ENCODE measurements at regions not wholly inside any gene's neighbourhood (a gene's known extent, or its start where the extent isn't known, plus 50 kb on each side); places are given as distances from the start of the nearest gene placed in this dataset.
A peak's percentile ranks its signal among the peaks of the same experiment; 100 is the strongest.

DNA sequence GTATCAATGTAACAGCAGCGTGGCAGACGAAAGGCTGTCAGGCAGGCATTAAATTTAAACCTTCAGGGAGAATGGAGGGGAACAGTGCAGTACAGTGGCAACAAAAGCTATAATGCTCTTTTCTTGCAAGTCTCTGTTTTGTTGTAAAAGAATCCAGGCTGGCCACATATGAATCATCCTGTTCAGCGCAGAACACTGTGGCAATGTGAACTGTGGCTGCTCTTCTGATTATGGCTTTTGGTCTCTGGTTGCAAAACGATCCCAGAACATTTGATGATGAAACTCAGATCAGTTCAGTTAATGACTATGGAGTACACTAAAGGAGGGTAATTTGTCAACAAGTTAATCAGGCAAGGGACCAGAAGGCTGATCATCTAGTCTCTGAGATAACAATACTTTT, 219.7 kb upstream of the SGO1 start:
- ATAC-seq, result no peak
- no peaks in the 10 kb centered on the region for H3K27me3 Mint-ChIP-seq
- no peaks in the 10 kb centered on the region for H3K9me3 Mint-ChIP-seq
- no peaks in the 10 kb centered on the region for H3K4me1 Mint-ChIP-seq
- H3K36me3 Mint-ChIP-seq, result peaks cover 7% of the 10 kb centered on the region
- H3K4me3 Mint-ChIP-seq, result no peak overlapping the region
- no peak overlapping the region for H3K27ac Mint-ChIP-seq

DNA sequence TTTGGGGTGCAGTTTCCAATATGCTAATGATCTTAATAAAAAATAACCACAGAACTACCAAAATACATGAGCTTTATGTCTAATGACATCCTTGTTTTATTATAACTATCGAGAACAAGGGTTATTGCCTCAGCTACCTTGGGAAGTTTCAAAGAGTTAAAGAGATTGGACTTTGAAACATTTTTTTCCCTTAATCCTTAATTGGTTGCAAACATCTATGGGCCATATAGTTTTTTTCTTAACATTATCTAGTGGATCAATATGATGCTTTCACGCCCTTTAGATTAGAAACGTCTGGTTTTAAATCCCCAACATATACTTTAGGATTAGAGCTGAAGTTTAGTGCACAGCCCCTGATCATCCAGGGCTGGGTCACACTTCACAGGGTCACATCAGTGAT, 219.2 kb upstream of the SGO1 start:
- no peaks in the 10 kb centered on the region for H3K9me3 Mint-ChIP-seq
- H3K4me1 Mint-ChIP-seq, result no peaks in the 10 kb centered on the region
- no peaks in the 10 kb centered on the region for H3K27me3 Mint-ChIP-seq
- H3K36me3 Mint-ChIP-seq, result peaks cover 7% of the 10 kb centered on the region
- H3K4me3 Mint-ChIP-seq, result no peak overlapping the region
- no peak for ATAC-seq
- no peak overlapping the region for H3K27ac Mint-ChIP-seq

GRCh38 chr3:20404741-20405100, 218.7 kb upstream of the SGO1 start:
- Mint-ChIP-seq H3K27ac (no peak overlapping the region), H3K9me3 (no peaks in the 10 kb centered on the region), H3K4me1 (no peaks in the 10 kb centered on the region), H3K27me3 (no peaks in the 10 kb centered on the region), H3K36me3 (peaks cover 7% of the 10 kb centered on the region), H3K4me3 (no peak overlapping the region)
- no peak for ATAC-seq

- H3K9me3 Mint-ChIP-seq, result no peaks in the 10 kb centered on the region
- no peaks in the 10 kb centered on the region for H3K27me3 Mint-ChIP-seq
- no peak overlapping the region for H3K4me3 Mint-ChIP-seq
- peaks cover 3% of the 10 kb centered on the region for H3K36me3 Mint-ChIP-seq
- no peaks in the 10 kb centered on the region for H3K4me1 Mint-ChIP-seq
- no peak overlapping the region for H3K27ac Mint-ChIP-seq
- ATAC-seq, result peak; percentile 46
Measured at GRCh38 chr3:20403986-20404740, 218.2 kb upstream of the SGO1 start.

GRCh38 chr3:20401253-20401652, 215.2 kb upstream of the SGO1 start:
- no peak for ATAC-seq
- no peak overlapping the region for H3K4me3 Mint-ChIP-seq

GRCh38 chr3:20400686-20401085, 214.7 kb upstream of the SGO1 start:
- Mint-ChIP-seq H3K27me3 (no peaks in the 10 kb centered on the region), H3K36me3 (no peaks in the 10 kb centered on the region), H3K4me3 (no peak overlapping the region), H3K4me1 (no peaks in the 10 kb centered on the region), H3K27ac (no peak overlapping the region), H3K9me3 (no peaks in the 10 kb centered on the region)
- ATAC-seq, result no peak

More at GRCh38 chr3:20401253-20401652, 215.2 kb upstream of the SGO1 start:
- H3K4me1 Mint-ChIP-seq, result no peaks in the 10 kb centered on the region
- no peak overlapping the region for H3K27ac Mint-ChIP-seq
- H3K9me3 Mint-ChIP-seq, result no peaks in the 10 kb centered on the region
- no peaks in the 10 kb centered on the region for H3K27me3 Mint-ChIP-seq
- no peaks in the 10 kb centered on the region for H3K36me3 Mint-ChIP-seq

GRCh38 chr3:20400281-20400680, 214.3 kb upstream of the SGO1 start:
- no peak for ATAC-seq
- no peaks in the 10 kb centered on the region for H3K36me3 Mint-ChIP-seq
- H3K4me3 Mint-ChIP-seq, result no peak overlapping the region
- no peaks in the 10 kb centered on the region for H3K4me1 Mint-ChIP-seq
- no peaks in the 10 kb centered on the region for H3K27me3 Mint-ChIP-seq
- no peak overlapping the region for H3K27ac Mint-ChIP-seq
- H3K9me3 Mint-ChIP-seq, result no peaks in the 10 kb centered on the region

- Mint-ChIP-seq H3K36me3 (peaks cover 13% of the 10 kb centered on the region), H3K9me3 (peaks cover 7% of the 10 kb centered on the region), H3K4me1 (no peaks in the 10 kb centered on the region), H3K4me3 (no peak overlapping the region), H3K27ac (no peak overlapping the region), H3K27me3 (no peaks in the 10 kb centered on the region)
- no peak for ATAC-seq
Measured at GRCh38 chr3:20396335-20396734, 210.3 kb upstream of the SGO1 start.

DNA sequence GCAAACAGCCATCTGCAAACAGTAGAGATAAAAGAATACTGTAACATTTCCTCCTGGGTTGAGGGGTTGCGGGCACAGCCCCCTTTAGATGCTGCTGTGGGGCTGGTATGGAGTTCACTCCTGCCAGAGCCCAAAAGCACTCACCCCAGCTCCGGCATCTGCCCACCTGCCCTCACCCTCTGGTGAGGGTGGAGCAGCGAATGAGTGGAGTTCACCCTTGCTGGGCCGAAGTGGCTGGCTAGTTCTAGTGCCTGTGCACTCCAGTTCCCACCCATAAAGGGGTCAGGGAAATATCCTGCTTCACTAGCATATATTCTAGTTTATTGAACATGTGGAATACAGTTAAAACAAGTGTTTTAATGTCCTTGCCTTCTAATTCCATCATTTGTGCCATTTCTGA, 209.7 kb upstream of the SGO1 start:
- no peak overlapping the region for H3K4me3 Mint-ChIP-seq
- peaks cover 13% of the 10 kb centered on the region for H3K36me3 Mint-ChIP-seq
- H3K4me1 Mint-ChIP-seq, result no peaks in the 10 kb centered on the region
- H3K27me3 Mint-ChIP-seq, result no peaks in the 10 kb centered on the region
- peaks cover 7% of the 10 kb centered on the region for H3K9me3 Mint-ChIP-seq
- peak; percentile 47 for ATAC-seq
- no peak overlapping the region for H3K27ac Mint-ChIP-seq

GRCh38 chr3:20394243-20394642, 208.2 kb upstream of the SGO1 start:
- ATAC-seq, result peak; percentile 16
- H3K27ac Mint-ChIP-seq, result no peak overlapping the region
- H3K4me1 Mint-ChIP-seq, result no peaks in the 10 kb centered on the region
- peaks cover 13% of the 10 kb centered on the region for H3K36me3 Mint-ChIP-seq
- peaks cover 7% of the 10 kb centered on the region for H3K9me3 Mint-ChIP-seq
- no peaks in the 10 kb centered on the region for H3K27me3 Mint-ChIP-seq
- no peak overlapping the region for H3K4me3 Mint-ChIP-seq

GRCh38 chr3:20391644-20392043, 205.6 kb upstream of the SGO1 start:
- H3K27ac Mint-ChIP-seq, result no peak overlapping the region
- H3K27me3 Mint-ChIP-seq, result no peaks in the 10 kb centered on the region
- no peak for ATAC-seq
- H3K4me3 Mint-ChIP-seq, result no peak overlapping the region
- H3K9me3 Mint-ChIP-seq, result peaks cover 7% of the 10 kb centered on the region
- H3K36me3 Mint-ChIP-seq, result peaks cover 13% of the 10 kb centered on the region
- H3K4me1 Mint-ChIP-seq, result no peaks in the 10 kb centered on the region

GRCh38 chr3:20388971-20389370, 203.0 kb upstream of the SGO1 start:
- ATAC-seq, result no peak
- peaks cover 1% of the 10 kb centered on the region for H3K9me3 Mint-ChIP-seq

DNA sequence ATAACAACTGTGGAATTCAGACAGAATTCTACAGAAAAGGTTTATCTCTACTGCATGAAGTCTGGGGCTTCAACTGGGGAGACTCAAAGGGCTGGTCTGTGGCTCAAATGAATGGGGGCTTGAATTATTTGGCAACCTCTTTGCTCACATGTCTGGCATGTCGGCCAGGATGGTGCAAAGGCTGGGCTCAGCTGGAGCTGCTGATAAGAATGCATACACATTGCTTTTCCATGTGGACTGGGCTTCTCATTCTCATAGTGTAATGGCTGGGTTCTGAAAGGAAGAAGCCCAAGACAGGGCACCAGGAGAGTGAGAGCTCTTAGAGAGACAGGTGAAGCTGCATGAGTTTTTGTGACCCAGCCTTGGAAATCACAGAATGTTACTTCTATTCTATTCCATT, 194.3 kb upstream of the SGO1 start:
- Mint-ChIP-seq H3K4me3 (no peak overlapping the region), H3K36me3 (no peaks in the 10 kb centered on the region), H3K9me3 (no peaks in the 10 kb centered on the region), H3K4me1 (no peaks in the 10 kb centered on the region), H3K27ac (no peak overlapping the region), H3K27me3 (no peaks in the 10 kb centered on the region)
- no peak for ATAC-seq

More at GRCh38 chr3:20388971-20389370, 203.0 kb upstream of the SGO1 start:
- H3K27ac Mint-ChIP-seq, result no peak overlapping the region
- H3K4me1 Mint-ChIP-seq, result no peaks in the 10 kb centered on the region
- H3K36me3 Mint-ChIP-seq, result peaks cover 2% of the 10 kb centered on the region
- H3K27me3 Mint-ChIP-seq, result no peaks in the 10 kb centered on the region
- H3K4me3 Mint-ChIP-seq, result no peak overlapping the region

- Mint-ChIP-seq H3K27me3 (no peaks in the 10 kb centered on the region), H3K36me3 (no peaks in the 10 kb centered on the region), H3K4me1 (no peaks in the 10 kb centered on the region), H3K4me3 (no peak overlapping the region), H3K9me3 (no peaks in the 10 kb centered on the region), H3K27ac (no peak overlapping the region)
- ATAC-seq, result no peak
Measured at GRCh38 chr3:20378315-20378714, 192.3 kb upstream of the SGO1 start.

GRCh38 chr3:20376665-20377217, 190.7 kb upstream of the SGO1 start:
- H3K36me3 Mint-ChIP-seq, result peaks cover 8% of the 10 kb centered on the region
- no peaks in the 10 kb centered on the region for H3K27me3 Mint-ChIP-seq
- no peaks in the 10 kb centered on the region for H3K4me1 Mint-ChIP-seq
- H3K9me3 Mint-ChIP-seq, result no peaks in the 10 kb centered on the region
- no peak overlapping the region for H3K4me3 Mint-ChIP-seq
- no peak overlapping the region for H3K27ac Mint-ChIP-seq
- ATAC-seq, result no peak

DNA sequence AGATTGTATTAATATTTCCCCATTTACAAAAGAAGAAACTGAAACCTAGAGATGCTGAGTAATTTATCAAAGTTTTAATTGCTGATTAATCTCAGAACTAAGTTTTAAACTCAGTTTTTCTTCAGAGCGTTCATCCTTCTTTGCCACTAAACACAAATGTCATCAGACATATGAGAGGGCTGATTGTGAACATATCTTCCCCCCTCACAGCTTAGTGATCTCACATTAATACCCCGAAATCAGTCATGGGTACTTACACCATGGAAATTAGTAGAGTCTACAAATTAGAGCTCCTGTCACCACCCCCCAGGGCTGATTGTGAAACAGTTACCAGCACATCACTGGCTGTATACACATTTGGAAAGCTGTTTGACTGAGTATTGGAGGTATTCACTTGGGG, 189.3 kb upstream of the SGO1 start:
- no peak for ATAC-seq
- Mint-ChIP-seq H3K9me3 (no peaks in the 10 kb centered on the region), H3K36me3 (peaks cover 8% of the 10 kb centered on the region)

More for the DNA sequence above, 189.3 kb upstream of the SGO1 start:
- H3K4me3 Mint-ChIP-seq, result no peak overlapping the region
- no peaks in the 10 kb centered on the region for H3K4me1 Mint-ChIP-seq
- H3K27me3 Mint-ChIP-seq, result no peaks in the 10 kb centered on the region
- H3K27ac Mint-ChIP-seq, result no peak overlapping the region
